ENCODE measurements at regions not wholly inside any gene's neighbourhood (a gene's known extent, or its start where the extent isn't known, plus 50 kb on each side); places are given as distances from the start of the nearest gene placed in this dataset.

DNA sequence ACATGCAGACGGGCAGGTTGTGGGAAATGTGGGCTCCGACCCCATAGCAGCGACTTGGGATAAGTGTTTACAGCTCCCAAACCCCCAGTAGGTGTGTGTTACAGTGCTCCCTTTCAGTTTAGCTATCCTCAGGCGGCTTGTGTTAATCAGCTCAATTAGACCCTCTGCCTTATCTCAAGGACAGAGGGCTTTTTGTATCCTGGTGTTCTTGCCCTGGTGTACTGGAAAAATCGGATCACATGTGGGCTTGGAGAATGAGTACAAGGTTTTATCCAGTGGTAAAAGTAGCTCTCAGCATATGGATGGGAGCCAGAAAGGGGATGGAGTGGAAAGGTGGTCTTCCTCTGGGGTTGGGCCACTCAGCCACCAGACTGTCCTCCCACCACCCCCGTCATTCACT, 264.7 kb upstream of the SYT4 start:
- TF ChIP-seq POLR2A (IDR thresholded peaks at IDR 0.05) (no peak), POLR2AphosphoS5 (IDR thresholded peaks at IDR 0.05) (no peak), EP300 (IDR thresholded peaks at IDR 0.05) (no peak)
- TF ChIP-seq, protein P1, sequence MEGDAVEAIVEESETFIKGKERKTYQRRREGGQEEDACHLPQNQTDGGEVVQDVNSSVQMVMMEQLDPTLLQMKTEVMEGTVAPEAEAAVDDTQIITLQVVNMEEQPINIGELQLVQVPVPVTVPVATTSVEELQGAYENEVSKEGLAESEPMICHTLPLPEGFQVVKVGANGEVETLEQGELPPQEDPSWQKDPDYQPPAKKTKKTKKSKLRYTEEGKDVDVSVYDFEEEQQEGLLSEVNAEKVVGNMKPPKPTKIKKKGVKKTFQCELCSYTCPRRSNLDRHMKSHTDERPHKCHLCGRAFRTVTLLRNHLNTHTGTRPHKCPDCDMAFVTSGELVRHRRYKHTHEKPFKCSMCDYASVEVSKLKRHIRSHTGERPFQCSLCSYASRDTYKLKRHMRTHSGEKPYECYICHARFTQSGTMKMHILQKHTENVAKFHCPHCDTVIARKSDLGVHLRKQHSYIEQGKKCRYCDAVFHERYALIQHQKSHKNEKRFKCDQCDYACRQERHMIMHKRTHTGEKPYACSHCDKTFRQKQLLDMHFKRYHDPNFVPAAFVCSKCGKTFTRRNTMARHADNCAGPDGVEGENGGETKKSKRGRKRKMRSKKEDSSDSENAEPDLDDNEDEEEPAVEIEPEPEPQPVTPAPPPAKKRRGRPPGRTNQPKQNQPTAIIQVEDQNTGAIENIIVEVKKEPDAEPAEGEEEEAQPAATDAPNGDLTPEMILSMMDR (IDR thresholded peaks at IDR 0.05) = no peak

Data from suprapubic skin (tissue), 4 donors.